SK-N-MC (cell line): ENCODE measurements at regions not wholly inside any gene's neighbourhood (a gene's known extent, or its start where the extent isn't known, plus 50 kb on each side); places are given as distances from the start of the nearest gene placed in this dataset.

ENCODE experiments used
- DNase-seq: peaks from one replicate; pipeline ENCODE4 v3.0.0-alpha.2; 2011; ENCODE audit warnings: low read depth, low spot score
- H3K27ac ChIP-seq: fragments of 200-600 bp; sonication (generic); 2 replicates; pipeline ENCODE4 v1.5.1; 2016; ENCODE audit warnings: mixed run types
- H3K36me3 ChIP-seq: fragments of 200-600 bp; sonication (generic); 2 replicates; pipeline ENCODE4 v1.6.1; 2017; ENCODE audit warnings: antibody characterized with exemption, low read length, mixed read lengths; ENCODE audit not compliant: insufficient read depth
- H3K4me3 ChIP-seq: fragments of 200-600 bp; sonication (generic); 2 replicates; pipeline ENCODE4 v1.5.1; 2016
- H3K9ac ChIP-seq: fragments of 200-600 bp; sonication (generic); 2 replicates; pipeline ENCODE4 v1.8.0; 2017; ENCODE audit warnings: mixed run types, mixed read lengths; ENCODE audit not compliant: insufficient read length
- H3K9me3 ChIP-seq: fragments of 200-600 bp; sonication (generic); 2 replicates; pipeline ENCODE4 v1.6.1; 2017; ENCODE audit warnings: low read depth, mild to moderate bottlenecking, antibody characterized with exemption, low read length, moderate library complexity, mixed read lengths
- EZH2 ChIP-seq: fragments of 200-600 bp; sonication (generic); IDR thresholded peaks from one replicate; pipeline ENCODE4 v1.6.1; 2017; ENCODE audit warnings: antibody characterized with exemption
- FOXP2 ChIP-seq: optimal IDR thresholded peaks from 2 replicates; pipeline ENCODE3; 2011; ENCODE audit warnings: mild to moderate bottlenecking, moderate library complexity; ENCODE audit not compliant: insufficient read depth; ENCODE audit errors: extremely low read length, control extremely low read depth
- POLR2AphosphoS5 ChIP-seq: IDR thresholded peaks from 2 replicates; pipeline ENCODE4 v1.6.1; 2012; ENCODE audit warnings: mild to moderate bottlenecking, low read depth, low read length, borderline replicate concordance

DNA sequence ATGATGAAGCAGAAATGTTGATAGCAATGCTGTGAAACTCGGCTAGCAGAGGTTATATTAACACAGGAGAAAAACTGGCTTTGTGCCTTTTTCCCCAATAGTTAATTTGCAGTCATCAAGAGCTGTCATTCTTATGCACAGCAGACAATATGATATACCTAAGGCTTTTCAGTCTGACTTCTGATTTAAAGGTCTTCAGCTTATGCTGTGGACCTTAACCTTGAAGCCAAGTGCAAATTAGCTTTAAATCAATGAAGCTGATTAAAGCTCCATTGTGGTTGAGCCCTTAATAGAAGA lies 171.6 kb upstream of the ID4 start:
- no peaks in the 10 kb centered on the region for H3K36me3 ChIP-seq
- TF ChIP-seq EZH2 (no peak), POLR2AphosphoS5 (no peak), FOXP2 (no peak)
- H3K9me3 ChIP-seq, result no peaks in the 10 kb centered on the region
- H3K27ac ChIP-seq, result peak overlapping the region; percentile 91
- H3K4me3 ChIP-seq, result peak overlapping the region; percentile 72
- DNase-seq, result peak; percentile 77
- no peak overlapping the region for H3K9ac ChIP-seq

DNA sequence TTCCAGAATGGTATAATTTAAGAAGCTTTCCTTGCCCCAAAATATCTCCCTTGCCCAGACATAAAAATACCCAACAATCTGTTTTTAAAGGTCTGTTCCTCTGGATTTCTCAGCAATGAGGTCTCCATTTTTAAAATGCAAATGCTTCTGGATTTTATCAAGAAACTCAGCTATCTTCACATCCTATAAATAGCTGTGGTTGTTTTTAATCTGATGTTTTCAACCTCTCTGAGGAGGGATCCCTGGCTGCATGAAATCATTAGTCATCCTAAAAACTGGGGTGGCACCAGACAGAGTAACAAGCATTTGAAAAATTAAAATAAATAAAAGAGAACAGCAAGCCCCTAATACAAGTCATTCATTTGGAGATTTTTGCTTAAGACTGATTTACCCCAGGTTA lies 168.5 kb upstream of the ID4 start:
- Histone ChIP-seq H3K27ac (peak overlapping the region; percentile 49; the same call in 1 of the 2 replicates), H3K36me3 (no peaks in the 10 kb centered on the region), H3K9ac (no peak overlapping the region), H3K4me3 (peak overlapping the region; percentile 22; the same call in 1 of the 2 replicates), H3K9me3 (no peaks in the 10 kb centered on the region)
- TF ChIP-seq FOXP2 (no peak), POLR2AphosphoS5 (no peak), EZH2 (no peak)
- DNase-seq, result no peak

DNA sequence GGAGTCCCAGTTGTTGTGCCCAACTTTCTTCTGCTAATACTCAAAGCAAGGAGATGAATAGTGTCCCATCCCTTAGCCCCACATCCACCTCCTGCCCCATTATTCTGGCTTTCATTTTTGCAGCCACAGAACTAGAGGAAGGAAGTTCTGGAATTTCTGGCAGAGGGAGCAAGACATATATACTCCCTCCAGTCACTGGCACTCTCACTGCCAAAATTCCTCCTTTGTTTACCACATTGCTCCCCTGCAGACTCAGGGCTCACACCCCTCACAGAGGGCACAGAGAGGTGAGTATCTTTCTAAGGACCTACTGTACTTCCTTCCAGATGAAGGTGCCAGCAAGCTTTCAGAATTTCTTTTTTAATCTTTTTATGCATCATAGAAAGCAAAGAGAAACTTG lies 168.0 kb upstream of the ID4 start:
- no peak for DNase-seq
- TF ChIP-seq FOXP2 (no peak), POLR2AphosphoS5 (no peak), EZH2 (no peak)

DNA sequence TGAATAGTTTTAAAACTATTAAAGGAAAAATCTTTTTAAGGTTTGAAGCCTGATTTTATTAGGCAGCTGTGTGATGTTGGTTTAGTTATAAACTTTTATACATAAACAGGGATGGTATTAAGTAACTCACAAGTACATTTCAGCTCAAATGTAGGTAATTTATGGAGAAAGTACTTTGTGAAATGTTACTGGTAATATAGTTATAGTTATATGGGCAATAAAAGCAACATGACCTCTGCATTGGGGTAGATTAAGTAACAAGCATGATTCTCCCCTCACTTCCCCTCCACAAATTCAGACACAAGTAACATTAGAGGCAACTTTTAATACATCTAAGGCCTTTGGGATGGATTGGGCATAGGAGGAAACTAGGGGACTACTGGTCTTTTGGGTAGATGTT lies 154.3 kb upstream of the ID4 start:
- DNase-seq, result no peak
- H3K4me3 ChIP-seq, result no peak overlapping the region
- TF ChIP-seq EZH2, result no peak
- TF ChIP-seq POLR2AphosphoS5, result no peak
- TF ChIP-seq FOXP2, result no peak
- H3K27ac ChIP-seq, result no peak overlapping the region
- H3K9ac ChIP-seq, result no peak overlapping the region
- H3K9me3 ChIP-seq, result peaks cover 4% of the 10 kb centered on the region; the same call in 1 of the 2 replicates
- H3K36me3 ChIP-seq, result no peaks in the 10 kb centered on the region

More for the DNA sequence above, 168.0 kb upstream of the ID4 start:
- Histone ChIP-seq H3K36me3 (no peaks in the 10 kb centered on the region), H3K9ac (no peak overlapping the region), H3K9me3 (no peaks in the 10 kb centered on the region), H3K27ac (peak overlapping the region; percentile 49; the same call in 1 of the 2 replicates), H3K4me3 (peak overlapping the region; percentile 22; the same call in 1 of the 2 replicates)

DNA sequence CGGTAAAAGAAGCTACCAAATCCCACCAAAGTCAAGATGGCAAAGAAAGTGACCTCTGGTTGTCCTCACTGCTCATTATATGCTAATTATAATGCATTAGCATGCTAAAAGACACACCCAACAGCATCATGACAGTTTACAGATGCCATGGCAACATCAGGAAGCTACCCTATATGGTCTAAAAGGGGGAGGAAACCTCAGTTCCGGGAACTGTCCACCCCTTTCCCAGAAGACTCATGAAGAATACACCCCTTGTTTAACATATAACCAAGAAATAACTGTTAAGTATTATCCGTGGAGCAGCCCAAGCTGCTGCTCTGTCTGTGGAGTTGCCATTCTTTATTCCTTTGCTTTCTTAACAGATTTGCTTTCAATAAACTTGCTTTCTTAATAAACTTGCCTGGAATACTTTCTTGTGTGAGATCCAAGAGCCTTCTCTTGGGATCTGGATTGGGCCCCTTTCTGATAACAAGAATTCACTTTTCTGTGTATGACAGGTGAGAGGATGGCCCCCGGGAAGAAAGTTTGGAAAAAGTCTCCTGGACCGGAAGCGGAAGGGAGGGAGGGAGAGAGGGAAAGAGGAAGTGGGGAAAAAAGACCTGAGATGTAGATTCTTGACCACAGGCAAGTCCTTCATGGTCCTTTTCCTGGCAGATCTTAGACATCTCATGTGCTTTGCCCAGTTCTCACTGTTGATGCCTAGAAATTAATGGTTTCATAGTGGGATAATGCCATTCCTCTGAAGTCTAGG lies 146.7 kb upstream of the ID4 start:
- Histone ChIP-seq H3K9ac (no peak overlapping the region), H3K9me3 (no peaks in the 10 kb centered on the region), H3K27ac (no peak overlapping the region), H3K36me3 (no peaks in the 10 kb centered on the region), H3K4me3 (no peak overlapping the region)
- TF ChIP-seq EZH2 (no peak), FOXP2 (no peak), POLR2AphosphoS5 (no peak)
- no peak for DNase-seq

DNA sequence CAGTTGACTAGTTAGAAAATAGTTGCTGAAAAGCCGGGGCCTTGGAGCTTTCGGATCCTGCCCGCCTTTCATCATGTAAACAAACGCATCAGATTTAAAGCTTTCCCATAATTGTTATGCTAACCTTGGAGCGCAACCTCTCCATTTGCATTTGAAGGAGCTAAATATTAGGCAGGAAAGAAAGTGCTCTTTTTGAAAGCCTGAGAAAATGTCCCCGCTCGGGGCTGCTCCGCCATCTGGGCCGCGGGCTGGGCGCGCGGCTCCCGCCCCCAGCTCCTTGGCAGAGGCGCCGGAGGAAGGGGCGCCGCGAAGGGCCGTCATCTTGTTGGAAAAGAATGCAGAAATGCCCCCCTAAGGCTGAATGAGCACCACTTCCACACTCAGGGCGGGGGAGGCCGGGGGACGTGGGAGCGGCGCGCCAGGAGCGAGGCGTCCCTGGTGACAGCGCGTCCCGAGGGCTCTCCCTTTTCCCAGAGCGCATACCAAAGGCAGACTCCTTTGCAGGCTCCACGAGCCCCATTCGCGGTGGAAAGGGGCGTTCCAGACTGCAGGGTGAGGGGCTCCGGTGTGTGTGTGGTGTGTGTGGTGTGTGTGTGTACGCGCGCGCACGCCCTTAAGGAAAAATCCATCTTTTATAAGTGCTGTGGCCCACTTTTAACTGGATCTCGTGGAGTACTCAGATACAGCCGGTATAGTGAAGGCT lies 145.6 kb upstream of the ID4 start:
- Histone ChIP-seq H3K36me3 (no peaks in the 10 kb centered on the region), H3K9ac (no peak overlapping the region), H3K4me3 (peak overlapping the region; percentile 46), H3K9me3 (no peaks in the 10 kb centered on the region), H3K27ac (no peak overlapping the region)
- TF ChIP-seq EZH2 (no peak), POLR2AphosphoS5 (no peak), FOXP2 (no peak)
- DNase-seq, result no peak

DNA sequence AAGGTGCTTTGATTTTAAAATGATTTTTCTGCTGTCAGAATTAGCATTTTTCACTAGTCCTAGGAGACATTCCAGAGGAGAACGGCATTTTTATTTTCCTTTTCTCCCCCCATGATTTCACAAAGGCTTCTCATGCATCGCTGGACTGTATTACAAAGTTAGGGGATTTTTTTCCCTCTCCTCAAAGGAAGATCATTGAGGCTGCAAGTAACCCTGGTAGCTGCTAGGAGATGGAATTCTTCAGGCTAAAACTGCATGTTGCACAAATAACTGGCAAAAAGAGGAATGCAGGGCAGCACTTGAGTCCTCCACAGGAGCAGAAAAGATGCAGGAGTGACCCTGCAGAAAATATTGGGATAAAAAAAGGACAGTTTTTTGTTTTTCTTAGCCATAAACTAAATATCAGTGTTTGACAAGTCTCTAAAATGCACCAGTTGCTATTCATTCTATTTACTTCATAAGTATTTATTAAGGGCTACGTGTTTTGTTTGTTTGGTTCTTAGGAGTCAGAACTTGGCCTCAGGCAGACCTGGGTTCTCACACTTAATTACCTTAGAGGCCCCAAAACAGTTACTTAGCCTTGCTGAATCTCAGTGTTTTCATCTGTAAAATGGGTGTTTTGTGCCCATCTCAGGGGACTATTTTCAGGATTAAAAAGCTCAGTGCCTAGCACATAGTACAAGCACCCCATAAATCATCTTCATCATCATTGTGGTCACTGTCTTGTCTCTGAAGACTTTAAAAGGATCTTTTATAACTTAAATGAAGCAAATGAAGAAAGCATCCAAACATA lies 144.5 kb upstream of the ID4 start:
- Histone ChIP-seq H3K27ac (no peak overlapping the region), H3K9me3 (no peaks in the 10 kb centered on the region), H3K9ac (no peak overlapping the region), H3K4me3 (no peak overlapping the region), H3K36me3 (no peaks in the 10 kb centered on the region)
- DNase-seq, result no peak
- no peak for TF ChIP-seq FOXP2
- TF ChIP-seq EZH2, result no peak
- TF ChIP-seq POLR2AphosphoS5, result no peak

DNA sequence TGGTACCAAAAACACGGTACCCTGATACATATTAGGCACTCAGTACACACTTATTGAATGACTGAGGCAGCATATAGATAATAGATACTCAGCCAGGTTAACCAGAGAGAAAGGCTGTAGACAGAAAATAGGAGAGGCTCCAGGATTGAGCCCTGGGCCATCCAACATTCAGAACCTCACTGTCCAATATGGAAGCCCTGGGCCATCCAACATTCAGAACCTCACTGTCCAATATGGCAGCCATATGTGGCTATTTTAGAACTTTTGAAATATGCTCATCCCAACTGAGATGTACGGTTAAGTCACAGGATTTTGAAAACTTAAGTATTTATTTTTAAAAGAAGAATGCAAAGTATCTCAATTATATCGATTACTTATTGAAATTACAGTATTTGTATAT lies 142.5 kb upstream of the ID4 start:
- TF ChIP-seq FOXP2, result no peak
- no peak for TF ChIP-seq POLR2AphosphoS5
- TF ChIP-seq EZH2, result no peak
- Histone ChIP-seq H3K36me3 (no peaks in the 10 kb centered on the region), H3K9me3 (no peaks in the 10 kb centered on the region), H3K27ac (no peak overlapping the region), H3K9ac (no peak overlapping the region), H3K4me3 (no peak overlapping the region)
- no peak for DNase-seq
